Inflammatory macrophage (primary cell): ENCODE measurements at regions not wholly inside any gene's neighbourhood (a gene's known extent, or its start where the extent isn't known, plus 50 kb on each side); places are given as distances from the start of the nearest gene placed in this dataset.

Experiments
- DNase-seq, 2 donors: peaks; one replicate each; pipeline ENCODE4 v3.0.0-alpha.2; 2020 to 2022

DNA sequence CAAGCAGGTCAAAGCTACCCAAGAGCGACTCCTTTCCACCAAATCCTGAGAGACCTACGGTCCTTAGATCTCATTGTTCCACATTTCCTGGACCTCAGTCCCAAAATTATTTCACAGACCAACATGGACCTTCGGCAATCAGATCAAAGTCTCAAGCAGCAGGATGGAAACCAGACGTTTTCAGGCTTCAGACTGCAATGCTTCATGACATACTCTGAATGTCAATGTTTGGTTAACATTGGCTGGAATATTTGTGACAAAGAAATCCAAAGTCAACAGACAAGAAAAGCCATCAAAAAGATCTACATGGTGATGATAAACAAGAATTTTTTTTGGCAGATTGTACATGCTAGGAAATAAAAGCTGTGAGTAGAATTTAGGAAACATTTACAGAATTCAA lies 1057.3 kb downstream of the ADGRL2 start:
- no peak for DNase-seq

- no peak for DNase-seq
These were observed 1048.7 kb downstream of the ADGRL2 start for GRCh38 chr1:82849460-82849859.

DNA sequence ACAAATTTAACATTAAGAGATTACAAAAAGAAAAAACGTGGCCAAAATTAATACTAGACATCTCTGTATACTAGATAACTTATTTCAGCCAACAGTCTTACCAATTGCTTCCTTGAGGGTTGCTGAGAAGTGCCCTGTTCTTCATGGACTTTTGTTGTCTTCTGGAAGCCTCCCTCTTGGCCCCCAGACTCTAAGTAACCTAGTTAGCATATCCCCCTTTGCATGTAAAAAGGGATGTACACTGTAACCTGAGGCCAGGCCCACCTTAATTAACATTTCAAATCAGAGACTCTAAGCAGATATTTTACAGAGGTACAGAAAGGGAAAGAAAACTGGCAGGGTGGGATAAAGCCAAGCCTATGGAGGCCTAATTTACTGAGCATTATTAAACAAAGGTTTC lies 1047.3 kb downstream of the ADGRL2 start:
- no peak for DNase-seq

DNA sequence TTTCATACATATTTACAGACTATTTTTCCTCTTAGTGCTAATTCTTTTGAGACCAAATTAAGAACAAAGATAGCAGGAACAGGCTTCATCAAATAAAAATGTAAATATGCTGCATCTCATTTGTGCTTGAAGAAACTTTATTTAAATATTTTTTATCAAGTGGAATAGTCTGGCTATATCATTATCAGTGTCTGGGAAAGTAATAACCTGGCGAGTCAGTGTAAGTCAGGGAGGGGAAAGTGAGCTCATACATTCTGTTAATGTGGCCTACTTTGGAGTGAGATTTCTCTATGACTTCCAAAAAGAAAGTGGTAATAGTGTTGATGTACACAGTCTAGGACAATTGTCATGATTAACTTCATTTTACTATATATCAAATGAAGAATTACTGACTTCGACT lies 1045.1 kb downstream of the ADGRL2 start:
- DNase-seq, result no peak

GRCh38 chr1:82844911-82845827 lies 1044.4 kb downstream of the ADGRL2 start:
- DNase-seq, result no peak

DNA sequence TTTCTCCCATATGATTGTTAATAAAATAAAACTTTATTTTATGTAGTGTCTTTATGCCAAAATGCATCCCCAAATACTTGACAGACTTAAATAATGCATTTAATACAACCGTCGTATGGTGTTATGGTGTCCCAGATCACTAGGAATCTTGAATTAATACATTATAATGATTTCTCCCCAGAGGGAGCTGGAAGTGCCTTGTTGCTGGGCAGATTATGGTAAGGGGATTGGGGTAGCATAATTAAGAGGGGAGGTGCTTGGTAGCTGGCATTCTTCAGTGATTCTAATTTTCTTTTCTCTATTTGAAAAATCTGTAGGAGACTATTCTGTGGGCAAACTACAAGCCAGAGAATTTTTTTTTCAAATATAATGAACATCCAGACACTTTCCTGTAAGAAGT lies 1043.7 kb downstream of the ADGRL2 start:
- no peak for DNase-seq

- no peak for DNase-seq
These were observed 1043.1 kb downstream of the ADGRL2 start for GRCh38 chr1:82843876-82844275.

DNA sequence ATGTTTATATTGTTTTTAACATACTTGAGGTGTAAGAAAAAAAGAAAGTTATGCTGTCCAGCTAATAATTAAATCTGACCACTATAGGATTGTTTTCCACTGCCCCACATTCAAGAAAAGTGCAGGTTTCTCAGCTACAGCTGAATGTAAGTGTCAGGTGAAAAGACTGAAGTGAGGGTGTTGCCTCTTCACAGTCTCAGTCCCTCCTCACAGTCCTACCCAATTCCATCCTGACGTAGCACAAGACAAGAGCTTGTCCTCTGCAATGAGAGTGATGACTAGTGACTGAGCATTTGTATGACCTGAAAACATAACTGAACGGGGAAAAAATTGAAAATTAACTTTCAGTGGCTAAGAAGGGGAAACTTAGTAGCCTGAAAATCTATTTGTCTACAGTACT lies 1039.5 kb downstream of the ADGRL2 start:
- DNase-seq, result no peak

DNA sequence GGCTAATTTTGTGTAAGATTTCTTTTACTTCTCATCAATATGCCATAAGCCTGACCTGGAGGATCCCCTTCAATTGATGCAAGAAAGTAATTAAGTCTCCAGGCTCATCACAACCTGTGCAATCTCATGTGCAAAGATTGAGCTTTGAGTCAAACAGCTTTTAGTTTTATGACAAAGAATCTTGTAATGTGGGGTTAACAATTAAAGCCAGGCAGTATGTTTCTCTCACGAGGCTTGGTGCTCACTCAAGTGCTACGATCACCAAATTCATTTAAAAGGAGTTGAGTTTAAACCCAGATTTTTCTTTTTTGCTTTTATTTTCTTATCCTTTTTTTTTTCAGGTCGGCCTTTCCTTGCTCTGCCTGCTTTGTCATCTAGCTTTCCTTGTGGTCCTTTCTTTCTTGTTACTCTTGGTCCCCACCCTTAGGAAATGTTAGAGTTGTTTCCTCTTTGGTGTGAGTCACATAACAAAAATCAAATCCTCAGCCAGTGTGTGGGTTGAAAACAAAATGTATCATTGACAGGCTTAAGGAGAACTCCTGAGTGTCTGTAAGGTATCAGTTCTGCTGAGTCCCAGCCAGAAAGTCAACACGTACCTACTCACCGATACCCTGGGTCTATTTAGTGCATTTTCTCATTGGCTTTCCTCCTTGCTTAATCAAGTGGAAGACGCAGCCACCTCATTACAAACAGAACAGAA lies 1037.2 kb downstream of the ADGRL2 start:
- DNase-seq, result no peak

DNA sequence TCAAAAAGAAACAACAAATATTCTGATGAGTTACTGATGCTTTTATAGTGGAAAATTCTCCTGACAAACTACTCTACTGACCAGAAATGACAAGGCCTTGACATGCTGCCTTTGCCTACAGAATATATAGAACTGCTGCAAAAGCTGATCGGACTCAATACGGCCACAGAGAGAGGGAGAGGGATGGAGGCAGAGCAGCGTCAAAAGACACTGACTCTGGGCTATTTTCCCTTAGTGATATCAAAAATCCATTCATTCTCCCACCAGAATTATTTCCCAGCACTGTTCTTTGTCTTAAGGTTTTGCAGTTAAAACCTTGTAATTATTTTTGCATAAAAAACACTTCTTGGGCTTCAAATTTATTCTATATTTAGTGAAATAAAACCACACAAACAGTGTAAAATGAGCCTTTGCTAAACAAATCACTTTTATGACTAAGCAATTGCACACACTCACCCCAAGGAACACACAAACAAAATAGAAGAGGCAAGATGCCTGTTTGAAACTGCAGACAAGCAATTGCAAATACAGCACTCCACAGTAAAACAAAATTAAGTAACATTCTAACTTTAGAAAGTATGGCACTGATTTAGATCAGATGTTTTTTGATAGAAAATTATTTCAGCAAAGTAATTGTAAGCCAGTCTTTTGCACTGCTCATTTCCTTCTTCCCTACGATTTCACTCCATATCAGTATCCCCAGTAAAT lies 1036.4 kb downstream of the ADGRL2 start:
- no peak for DNase-seq

DNA sequence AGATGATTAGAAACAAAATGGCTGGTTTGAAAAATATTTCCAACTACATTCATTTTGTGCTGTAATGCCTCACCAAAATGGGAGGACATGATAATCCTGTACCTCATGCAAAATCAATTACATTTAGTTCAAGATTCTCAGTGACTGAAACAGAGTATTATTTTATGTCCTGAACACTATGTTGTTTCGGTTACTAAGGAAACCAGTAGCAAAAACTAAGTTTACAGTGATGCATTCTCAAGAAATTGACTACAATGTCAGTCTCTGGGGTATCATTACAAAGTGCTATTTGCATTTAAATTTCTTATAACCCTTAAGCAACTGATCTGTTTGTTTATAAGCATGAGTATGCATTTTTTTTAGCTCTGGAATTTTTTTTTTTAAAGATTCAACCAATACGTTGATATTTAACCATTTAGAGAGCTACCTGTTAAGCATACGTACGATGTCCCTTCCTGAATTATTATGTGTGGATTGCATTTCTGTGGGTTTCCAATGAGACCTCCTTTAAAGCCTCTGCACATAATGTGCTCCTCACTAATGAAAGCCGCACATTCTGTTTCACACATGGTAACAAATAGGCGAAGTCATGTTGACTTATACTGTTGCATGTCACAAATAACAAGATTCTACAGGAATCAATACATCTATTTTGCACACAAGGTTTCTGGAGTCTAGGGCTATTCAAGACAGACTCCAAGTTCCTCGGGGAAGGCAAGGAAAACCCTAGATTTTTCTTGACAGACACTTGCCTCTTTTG lies 1035.7 kb downstream of the ADGRL2 start:
- DNase-seq, result no peak

GRCh38 chr1:82830690-82831380 lies 1030.1 kb downstream of the ADGRL2 start:
- DNase-seq, result no peak

DNA sequence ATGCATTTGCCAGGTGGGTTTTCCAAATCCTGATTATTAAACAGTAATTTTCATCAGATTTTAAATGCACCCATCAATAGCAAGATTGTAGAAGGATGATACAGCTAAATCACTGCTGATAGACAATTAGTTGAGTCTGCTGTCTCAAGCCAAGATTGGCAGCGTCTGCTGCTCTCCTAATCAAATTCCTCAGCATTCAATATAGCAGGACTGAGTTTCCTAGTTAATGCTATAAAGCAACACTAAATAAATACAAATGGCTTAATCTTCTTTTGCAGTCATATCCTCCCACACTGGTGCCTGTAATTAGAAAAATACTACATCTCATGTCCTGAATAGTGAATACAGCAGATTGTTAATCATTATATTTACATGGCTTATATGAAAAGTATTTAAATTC lies 1028.8 kb downstream of the ADGRL2 start:
- DNase-seq, result no peak

DNA sequence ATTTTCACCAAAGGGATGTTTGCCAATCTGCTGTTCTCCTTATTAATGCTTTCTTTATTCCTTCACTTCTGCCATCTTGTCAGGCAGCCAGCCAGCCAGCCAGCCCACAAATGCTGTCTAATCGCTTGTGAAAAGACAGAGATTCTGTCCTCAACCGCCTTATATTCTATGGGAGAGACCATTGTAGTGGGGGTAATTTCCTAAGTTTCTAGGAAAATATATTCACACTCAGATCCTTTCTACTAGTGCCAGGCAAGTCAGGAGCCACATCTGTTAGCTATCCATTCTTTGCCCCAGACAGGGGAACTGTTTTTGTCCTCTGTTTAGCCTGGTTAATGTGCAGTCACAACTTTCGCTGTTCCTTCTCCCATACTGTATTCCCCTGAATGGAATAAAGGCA lies 1023.1 kb downstream of the ADGRL2 start:
- no peak for DNase-seq

GRCh38 chr1:82820816-82821215 lies 1020.1 kb downstream of the ADGRL2 start:
- no peak for DNase-seq

- no peak for DNase-seq
These were observed 1018.5 kb downstream of the ADGRL2 start for GRCh38 chr1:82819234-82819633.

GRCh38 chr1:82818586-82818985 lies 1017.9 kb downstream of the ADGRL2 start:
- DNase-seq, result no peak

DNA sequence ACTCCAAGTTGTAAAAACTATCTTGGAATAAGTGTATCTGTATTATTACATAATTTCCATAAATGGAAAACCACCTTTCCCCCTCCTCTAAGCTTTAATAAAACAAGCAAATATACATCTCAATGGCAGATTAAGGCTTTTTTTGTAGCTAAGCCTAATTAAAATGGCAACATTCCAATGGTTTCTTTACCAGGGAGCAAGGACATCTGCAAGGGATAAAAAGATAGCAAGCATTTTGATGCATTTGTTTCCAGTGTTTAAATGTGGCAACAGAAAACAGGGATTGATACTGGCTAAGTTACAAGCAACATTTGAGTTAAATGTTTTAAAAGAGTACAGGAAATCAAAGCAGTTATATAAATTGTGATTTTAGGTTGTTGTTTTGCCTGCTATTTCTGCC lies 1012.7 kb downstream of the ADGRL2 start:
- DNase-seq, result no peak

DNA sequence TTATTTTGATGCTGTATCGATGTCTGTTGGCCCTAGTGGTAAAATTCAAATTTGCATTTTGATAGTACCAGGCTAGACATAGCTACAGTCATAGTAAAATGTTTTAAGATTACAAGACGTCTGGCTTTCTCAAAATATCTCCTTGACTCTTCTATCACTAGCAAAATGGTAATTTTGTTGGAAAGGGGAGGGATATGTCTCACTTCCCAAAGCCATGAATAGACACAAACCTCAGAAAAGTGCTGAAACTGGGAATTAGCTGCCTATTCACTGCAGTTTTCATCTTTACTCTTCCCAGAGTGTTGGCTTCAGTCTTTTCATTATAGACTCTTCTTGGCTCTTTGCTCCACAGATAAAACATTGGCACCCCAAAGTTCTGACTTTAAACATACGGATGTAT lies 1009.9 kb downstream of the ADGRL2 start:
- DNase-seq, result no peak

DNA sequence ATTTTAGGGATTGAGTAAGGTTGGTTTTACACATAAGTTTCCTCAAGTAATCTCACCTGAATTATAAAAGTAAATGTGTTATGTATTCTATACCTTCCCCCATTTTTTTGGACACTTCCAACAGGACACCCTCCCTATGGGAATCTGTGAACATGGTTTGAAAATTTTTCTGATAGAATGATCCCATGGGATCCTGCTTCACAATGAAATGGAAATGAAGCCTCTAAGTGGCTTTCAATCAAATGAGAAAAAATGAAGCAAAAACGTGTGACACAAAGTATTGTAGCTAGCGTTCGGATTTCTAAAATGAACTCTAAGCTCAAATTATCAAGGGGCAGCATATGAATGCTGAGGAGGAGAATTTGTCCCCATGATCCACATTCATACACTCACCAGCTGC lies 1006.8 kb downstream of the ADGRL2 start:
- no peak for DNase-seq

- no peak for DNase-seq
These were observed 1005.4 kb downstream of the ADGRL2 start for GRCh38 chr1:82806133-82806532.

- no peak for DNase-seq
These were observed 1000.4 kb downstream of the ADGRL2 start for GRCh38 chr1:82801176-82801575.
